ENCODE measurements at regions not wholly inside any gene's neighbourhood (a gene's known extent, or its start where the extent isn't known, plus 50 kb on each side); places are given as distances from the start of the nearest gene placed in this dataset.
A peak's percentile ranks its signal among the peaks of the same experiment; 100 is the strongest.

GRCh38 chr15:69544365-69545113 lies 91.9 kb downstream of the RPLP1 start:
- TF ChIP-seq POLR2A (IDR thresholded peaks at IDR 0.05) (no peak), POLR2AphosphoS5 (IDR thresholded peaks at IDR 0.05) (no peak), CTCF (IDR thresholded peaks at IDR 0.05) (no peak)

GRCh38 chr15:69546182-69546581 lies 93.6 kb downstream of the RPLP1 start:
- no peaks in the 10 kb centered on the region for H3K4me1 ChIP-seq (replicated peaks)
- H3K27me3 ChIP-seq (replicated peaks; ENCODE audit: insufficient read depth) = no peaks in the 10 kb centered on the region
- no peak overlapping the region for H3K4me3 ChIP-seq
- no peak overlapping the region for H3K27ac ChIP-seq
- no peaks in the 10 kb centered on the region for H3K36me3 ChIP-seq
- WGBS = 51% methylated on average over 3 of the region's 3 CpGs
- intact Hi-C loops (cut with DNase I) = no loop called here
- TF ChIP-seq POLR2AphosphoS5 (IDR thresholded peaks at IDR 0.05) = no peak
- TF ChIP-seq POLR2A (IDR thresholded peaks at IDR 0.05) = no peak
- TF ChIP-seq CTCF (IDR thresholded peaks at IDR 0.05) = no peak
- DNase-seq (ENCODE audit: low spot score) = no peak
- no peaks in the 10 kb centered on the region for H3K9me3 ChIP-seq

More at GRCh38 chr15:69544365-69545113, 91.9 kb downstream of the RPLP1 start:
- Histone ChIP-seq H3K36me3 (no peaks in the 10 kb centered on the region), H3K4me1 (replicated peaks) (no peaks in the 10 kb centered on the region), H3K27me3 (replicated peaks; ENCODE audit: insufficient read depth) (no peaks in the 10 kb centered on the region), H3K4me3 (no peak overlapping the region), H3K9me3 (no peaks in the 10 kb centered on the region), H3K27ac (no peak overlapping the region)
- intact Hi-C loops (cut with DNase I) = no loop called here
- DNase-seq (ENCODE audit: low spot score) = no peak
- WGBS = 89% methylated on average over 6 of the region's 6 CpGs

- 86% methylated on average over 24 of the region's 24 CpGs for WGBS
- no peak overlapping the region for H3K27ac ChIP-seq
- no peak for DNase-seq (ENCODE audit: low spot score)
- H3K4me1 ChIP-seq (replicated peaks) = peaks cover 2% of the 10 kb centered on the region
- H3K4me3 ChIP-seq = no peak overlapping the region
- no peak for TF ChIP-seq POLR2AphosphoS5 (IDR thresholded peaks at IDR 0.05)
- TF ChIP-seq CTCF (IDR thresholded peaks at IDR 0.05) = no peak
- TF ChIP-seq POLR2A (IDR thresholded peaks at IDR 0.05) = no peak
- no peaks in the 10 kb centered on the region for H3K9me3 ChIP-seq
- no peaks in the 10 kb centered on the region for H3K36me3 ChIP-seq
- intact Hi-C loops (cut with DNase I) = no loop called here
- H3K27me3 ChIP-seq (replicated peaks; ENCODE audit: insufficient read depth) = no peaks in the 10 kb centered on the region
These were observed 96.0 kb downstream of the RPLP1 start for GRCh38 chr15:69548395-69549180.

- Histone ChIP-seq H3K9me3 (no peaks in the 10 kb centered on the region), H3K36me3 (no peaks in the 10 kb centered on the region), H3K27me3 (replicated peaks; ENCODE audit: insufficient read depth) (no peaks in the 10 kb centered on the region), H3K4me1 (replicated peaks) (peaks cover 7% of the 10 kb centered on the region), H3K4me3 (no peak overlapping the region), H3K27ac (peak overlapping the region in 1 of 2 donors; percentile 46)
- DNase-seq (ENCODE audit: low spot score) = peak; percentile 30
- TF ChIP-seq POLR2AphosphoS5 (IDR thresholded peaks at IDR 0.05) = peak; percentile 50
- no peak for TF ChIP-seq CTCF (IDR thresholded peaks at IDR 0.05)
- WGBS = 59% methylated on average over 5 of the region's 5 CpGs
- intact Hi-C loops (cut with DNase I) = no loop called here
These were observed 98.9 kb downstream of the RPLP1 start for GRCh38 chr15:69551391-69552056.

Measured in prostate gland (tissue), 2 donors.